Loucy (cell line): ENCODE measurements at regions not wholly inside any gene's neighbourhood (a gene's known extent, or its start where the extent isn't known, plus 50 kb on each side); places are given as distances from the start of the nearest gene placed in this dataset.

Source experiments
- EZH2phosphoT487 ChIP-seq: fragments of 200-600 bp; IDR thresholded peaks from 2 replicates; pipeline ENCODE4 v1.6.1; 2018; ENCODE audit warnings: antibody characterized with exemption, mild to moderate bottlenecking, moderate library complexity, borderline replicate concordance
- TF ChIP-seq, protein P1 (sequence below): fragments of 200-600 bp; sonication (generic); conservative IDR thresholded peaks from 2 replicates; pipeline ENCODE4 v1.5.1; 2014; ENCODE audit warnings: mild to moderate bottlenecking, antibody characterized with exemption, low read length

DNA sequence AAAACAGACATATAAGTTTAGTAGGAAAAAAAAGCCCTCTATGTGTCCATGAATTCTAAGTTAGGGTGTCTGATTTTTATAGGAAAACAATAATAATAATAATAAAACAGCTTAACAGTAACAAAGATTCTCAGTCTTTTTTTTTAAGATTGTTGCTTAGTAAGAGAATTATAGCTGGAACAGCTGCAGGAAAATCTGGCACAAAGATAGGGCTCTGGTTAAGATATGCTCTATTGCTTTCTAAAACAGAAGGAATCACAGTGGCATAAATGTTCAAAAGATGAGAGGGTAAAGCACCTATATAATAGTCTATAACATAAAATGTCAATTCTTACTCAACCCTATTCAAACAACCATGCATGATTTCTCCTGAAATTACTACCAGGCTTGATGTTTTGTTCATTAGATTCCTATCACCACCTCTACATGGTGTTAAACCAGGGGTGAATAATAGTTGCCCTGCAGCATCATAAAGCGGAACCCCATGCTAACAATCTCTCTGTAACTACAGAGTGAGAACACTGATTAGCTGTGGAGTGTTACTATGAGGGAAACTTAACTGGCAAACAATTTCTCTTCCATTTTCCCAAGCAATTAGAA lies 541.4 kb upstream of the MIR17HG start:
- no peak for TF ChIP-seq EZH2phosphoT487
- TF ChIP-seq, protein P1, sequence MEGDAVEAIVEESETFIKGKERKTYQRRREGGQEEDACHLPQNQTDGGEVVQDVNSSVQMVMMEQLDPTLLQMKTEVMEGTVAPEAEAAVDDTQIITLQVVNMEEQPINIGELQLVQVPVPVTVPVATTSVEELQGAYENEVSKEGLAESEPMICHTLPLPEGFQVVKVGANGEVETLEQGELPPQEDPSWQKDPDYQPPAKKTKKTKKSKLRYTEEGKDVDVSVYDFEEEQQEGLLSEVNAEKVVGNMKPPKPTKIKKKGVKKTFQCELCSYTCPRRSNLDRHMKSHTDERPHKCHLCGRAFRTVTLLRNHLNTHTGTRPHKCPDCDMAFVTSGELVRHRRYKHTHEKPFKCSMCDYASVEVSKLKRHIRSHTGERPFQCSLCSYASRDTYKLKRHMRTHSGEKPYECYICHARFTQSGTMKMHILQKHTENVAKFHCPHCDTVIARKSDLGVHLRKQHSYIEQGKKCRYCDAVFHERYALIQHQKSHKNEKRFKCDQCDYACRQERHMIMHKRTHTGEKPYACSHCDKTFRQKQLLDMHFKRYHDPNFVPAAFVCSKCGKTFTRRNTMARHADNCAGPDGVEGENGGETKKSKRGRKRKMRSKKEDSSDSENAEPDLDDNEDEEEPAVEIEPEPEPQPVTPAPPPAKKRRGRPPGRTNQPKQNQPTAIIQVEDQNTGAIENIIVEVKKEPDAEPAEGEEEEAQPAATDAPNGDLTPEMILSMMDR = no peak
